WI38 (cell line): ENCODE measurements at regions not wholly inside any gene's neighbourhood (a gene's known extent, or its start where the extent isn't known, plus 50 kb on each side); places are given as distances from the start of the nearest gene placed in this dataset.

Experiments
- H3K4me3 ChIP-seq: 2 replicates; pipeline ENCODE4 v1.5.1; 2011; ENCODE audit warnings: low read depth, mild to moderate bottlenecking, control low read depth, low read length
- TF ChIP-seq, protein P1 (sequence below): IDR thresholded peaks from 2 replicates; pipeline ENCODE4 v1.5.1; 2012; ENCODE audit warnings: low read depth, mild to moderate bottlenecking, control low read depth, low read length

DNA sequence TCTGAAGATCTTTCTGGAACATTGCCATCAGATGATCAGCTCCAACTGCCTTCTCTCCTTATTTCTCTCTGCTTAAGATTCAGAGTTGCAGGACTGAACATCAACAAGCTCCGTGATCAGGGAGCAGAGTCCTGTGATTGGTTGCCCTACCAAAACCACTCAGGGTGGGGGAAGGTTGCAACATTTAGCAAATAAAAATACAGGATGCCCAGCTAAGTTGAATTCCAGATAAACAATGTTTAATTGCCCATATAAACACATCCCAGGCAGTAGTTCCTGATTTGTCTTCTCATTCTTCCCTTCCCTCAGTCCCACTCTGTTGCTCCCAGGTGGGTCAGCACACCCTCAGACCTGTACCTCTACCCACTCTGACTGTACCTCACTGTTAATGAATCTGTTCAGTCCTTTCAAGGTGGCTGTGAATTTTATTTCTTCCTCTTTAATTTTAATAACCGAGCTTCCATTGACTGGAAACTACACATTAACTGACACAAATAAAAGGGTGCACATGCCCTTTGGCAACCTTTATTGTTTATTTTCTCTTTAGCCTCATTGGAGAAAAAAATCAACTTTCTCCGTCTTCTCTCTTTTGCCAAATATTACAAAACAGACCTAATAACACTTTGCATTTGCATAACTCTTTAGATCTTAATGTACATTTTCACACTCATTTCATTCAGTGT is 167.1 kb upstream of the PKDCC start:
- TF ChIP-seq, protein P1, sequence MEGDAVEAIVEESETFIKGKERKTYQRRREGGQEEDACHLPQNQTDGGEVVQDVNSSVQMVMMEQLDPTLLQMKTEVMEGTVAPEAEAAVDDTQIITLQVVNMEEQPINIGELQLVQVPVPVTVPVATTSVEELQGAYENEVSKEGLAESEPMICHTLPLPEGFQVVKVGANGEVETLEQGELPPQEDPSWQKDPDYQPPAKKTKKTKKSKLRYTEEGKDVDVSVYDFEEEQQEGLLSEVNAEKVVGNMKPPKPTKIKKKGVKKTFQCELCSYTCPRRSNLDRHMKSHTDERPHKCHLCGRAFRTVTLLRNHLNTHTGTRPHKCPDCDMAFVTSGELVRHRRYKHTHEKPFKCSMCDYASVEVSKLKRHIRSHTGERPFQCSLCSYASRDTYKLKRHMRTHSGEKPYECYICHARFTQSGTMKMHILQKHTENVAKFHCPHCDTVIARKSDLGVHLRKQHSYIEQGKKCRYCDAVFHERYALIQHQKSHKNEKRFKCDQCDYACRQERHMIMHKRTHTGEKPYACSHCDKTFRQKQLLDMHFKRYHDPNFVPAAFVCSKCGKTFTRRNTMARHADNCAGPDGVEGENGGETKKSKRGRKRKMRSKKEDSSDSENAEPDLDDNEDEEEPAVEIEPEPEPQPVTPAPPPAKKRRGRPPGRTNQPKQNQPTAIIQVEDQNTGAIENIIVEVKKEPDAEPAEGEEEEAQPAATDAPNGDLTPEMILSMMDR: no peak
- H3K4me3 ChIP-seq: no peak overlapping the region

DNA sequence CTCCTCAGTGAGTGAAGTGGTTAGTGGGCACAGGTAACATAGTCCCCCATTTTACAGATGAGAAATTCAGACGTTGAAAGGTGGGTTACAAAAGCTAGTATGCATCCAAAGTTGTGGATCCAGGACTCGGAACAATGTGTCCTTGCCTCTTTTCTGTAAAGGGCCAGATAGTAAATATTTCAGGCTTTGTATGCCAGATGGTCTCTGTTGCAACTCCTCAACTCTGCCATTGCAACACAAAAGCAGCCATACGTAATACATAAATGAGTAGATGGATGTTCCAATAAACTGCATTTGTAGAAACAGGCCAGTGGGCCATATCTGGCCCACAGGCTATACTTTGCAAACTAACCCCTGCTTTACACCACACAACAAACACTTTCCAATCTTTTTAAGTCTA is 166.6 kb upstream of the PKDCC start:
- TF ChIP-seq, protein P1: no peak

DNA sequence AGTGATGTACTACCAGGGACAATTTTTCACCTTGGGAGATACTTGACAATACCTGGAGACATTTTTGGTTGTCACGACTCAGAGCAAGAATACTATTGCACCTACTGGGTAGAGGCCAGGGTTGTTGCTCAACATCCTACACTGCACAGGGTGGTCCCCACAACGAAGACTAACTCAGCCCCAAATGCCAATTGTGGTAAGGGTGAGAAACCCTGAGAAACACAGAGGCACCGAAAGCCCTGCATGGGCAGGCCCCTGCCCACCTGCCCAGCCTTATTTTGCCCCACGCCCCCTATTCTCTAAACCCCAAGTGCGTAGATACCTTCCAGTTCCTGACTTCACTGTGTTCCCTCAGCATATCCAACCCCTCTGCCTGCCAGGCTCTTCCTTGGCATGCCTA is 163.1 kb upstream of the PKDCC start:
- no peak overlapping the region for H3K4me3 ChIP-seq
- TF ChIP-seq, protein P1: no peak

More for the DNA sequence above, 166.6 kb upstream of the PKDCC start:
- no peak overlapping the region for H3K4me3 ChIP-seq

DNA sequence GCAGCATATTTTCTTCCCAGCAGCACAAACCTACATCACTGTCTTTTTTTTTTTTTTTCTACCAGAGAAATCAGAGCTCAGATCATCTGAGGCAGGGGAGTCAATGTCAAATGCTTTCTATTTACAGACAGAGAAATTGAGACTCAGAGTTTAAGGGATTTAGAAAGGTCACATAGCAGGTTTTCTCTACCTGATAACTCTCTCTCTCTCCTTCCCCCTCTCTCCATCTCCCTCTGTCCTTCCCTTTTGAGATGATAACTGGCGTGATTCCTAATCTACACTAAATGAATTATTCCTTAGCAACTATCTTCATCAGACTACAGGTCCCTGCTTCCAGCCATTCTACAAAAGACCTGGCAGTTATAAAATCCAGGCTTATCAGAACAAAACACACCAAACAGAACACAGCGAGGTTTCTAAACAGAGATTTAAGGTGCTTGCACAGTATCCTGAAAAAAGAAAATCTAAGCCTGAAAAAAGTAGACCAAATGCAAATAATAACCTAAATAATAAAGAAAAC is 161.6 kb upstream of the PKDCC start:
- TF ChIP-seq, protein P1: no peak

DNA sequence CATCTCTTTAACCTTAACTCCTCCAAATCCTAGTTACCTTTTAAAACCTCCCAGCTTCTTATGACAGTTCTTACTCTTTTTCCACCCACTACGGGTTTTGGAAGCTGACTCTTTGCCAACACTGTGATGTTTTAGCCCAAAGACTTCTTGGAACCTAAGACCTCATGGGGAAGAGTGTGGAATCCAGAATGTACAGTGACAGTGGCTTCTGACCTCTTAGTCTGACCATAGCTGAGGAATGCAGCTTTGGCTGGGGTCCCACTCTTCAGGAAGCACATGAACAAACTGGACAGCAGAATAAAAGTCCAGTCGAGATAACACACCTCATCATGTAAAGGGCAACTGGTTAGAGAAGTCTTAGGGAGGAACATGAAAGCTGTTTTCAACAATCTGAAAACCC is 161.1 kb upstream of the PKDCC start:
- no peak overlapping the region for H3K4me3 ChIP-seq
- TF ChIP-seq, protein P1: no peak

More for the DNA sequence above, 161.6 kb upstream of the PKDCC start:
- H3K4me3 ChIP-seq: no peak overlapping the region

DNA sequence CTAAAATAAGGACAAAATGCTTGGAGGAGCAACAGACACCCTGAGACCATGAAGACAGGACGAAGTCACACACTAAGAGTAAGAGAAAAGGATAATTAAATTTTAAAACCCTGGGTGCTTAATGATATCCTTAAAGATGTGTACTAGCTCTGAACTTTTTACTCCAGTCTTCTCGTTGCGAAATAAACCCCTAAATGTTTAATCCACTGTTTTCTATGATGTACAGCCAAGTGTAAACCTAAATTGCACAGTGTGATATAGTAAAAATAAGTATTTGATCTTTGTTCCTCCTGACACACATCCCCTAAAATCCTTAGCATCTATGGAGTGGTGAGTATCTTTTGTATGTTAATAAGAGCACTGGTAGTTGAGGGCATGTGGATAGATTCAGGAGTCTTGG is 157.5 kb upstream of the PKDCC start:
- H3K4me3 ChIP-seq: no peak overlapping the region
- TF ChIP-seq, protein P1: no peak

DNA sequence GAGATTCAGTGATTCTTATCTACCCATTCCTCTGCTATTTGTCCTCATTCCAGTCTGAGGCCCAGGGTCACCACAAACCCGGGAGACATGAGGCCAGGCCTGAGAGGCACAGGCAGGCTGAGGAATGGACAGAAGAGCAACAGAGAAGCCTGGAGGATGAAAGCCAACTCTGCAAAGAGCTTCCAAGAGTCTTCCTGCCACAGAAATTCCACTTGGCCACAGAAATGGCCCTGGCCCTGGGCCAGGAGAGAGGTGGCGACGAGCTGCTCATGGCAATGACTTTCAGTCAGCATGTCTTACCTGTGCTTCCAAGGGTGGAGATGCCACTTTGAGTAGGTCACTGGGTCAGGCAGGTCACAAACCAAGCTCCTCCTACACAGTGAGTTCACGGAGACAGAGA is 155.3 kb upstream of the PKDCC start:
- TF ChIP-seq, protein P1: no peak

More for the DNA sequence above, 155.3 kb upstream of the PKDCC start:
- H3K4me3 ChIP-seq: no peak overlapping the region
